Caco-2 (cell line): ENCODE measurements at regions not wholly inside any gene's neighbourhood (a gene's known extent, or its start where the extent isn't known, plus 50 kb on each side); places are given as distances from the start of the nearest gene placed in this dataset.

Experiments
- BruUV-seq: library from RNA; stranded (reverse); fragments of 400-500 nt; replicated peaks from 2 replicates; lab custom pipeline; 2021; lab: Mats Ljungman, UMichigan
- CTCF ChIA-PET: fragments of 300-600 bp; sonication (Branson Sonifier 250); formaldehyde crosslinking; loops from one replicate; lab custom pipeline; 2022; ENCODE audit warnings: antibody characterized with exemption; lab: Charles Lee
- POLR2A ChIA-PET: fragments of 300-600 bp; sonication (Branson Sonifier 250); formaldehyde crosslinking; loops from one replicate; lab custom pipeline; 2022; ENCODE audit warnings: antibody characterized with exemption; lab: Charles Lee
- DNase-seq, 2 experiments: peaks; one replicate each; pipeline versions ENCODE4 v3.0.0 to v3.0.0-alpha.2; 2020 to 2022
- H3K27me3 ChIP-seq: replicated peaks from 2 replicates; pipeline ENCODE4 v1.6.0; 2011; ENCODE audit warnings: low read length; ENCODE audit not compliant: control insufficient read depth, insufficient read depth
- H3K36me3 ChIP-seq: 2 replicates; pipeline ENCODE4 v1.5.1; 2011; ENCODE audit warnings: low read length; ENCODE audit not compliant: control insufficient read depth, insufficient read depth
- H3K4me1 ChIP-seq: fragments of 250-450 bp; sonication (Bioruptor Pico); 2 replicates; pipeline ENCODE4 v1.5.1; 2020; ENCODE audit warnings: mild to moderate bottlenecking
- H3K4me3 ChIP-seq: 2 replicates; pipeline ENCODE4 v1.5.1; 2011; ENCODE audit warnings: low read depth, mild to moderate bottlenecking, control low read depth, low read length
- H3K9me3 ChIP-seq: fragments of 250-450 bp; sonication (Bioruptor Pico); 2 replicates; pipeline ENCODE4 v1.5.1; 2020; ENCODE audit warnings: mild to moderate bottlenecking, moderate library complexity
- H3K27ac Mint-ChIP-seq: one replicate; pipeline ENCODE4 v1.8.0; 2022; ENCODE audit warnings: mixed read lengths; ENCODE audit not compliant: unreplicated experiment
- H3K27me3 Mint-ChIP-seq: one replicate; pipeline ENCODE4 v1.8.0; 2022; ENCODE audit warnings: mixed read lengths; ENCODE audit not compliant: insufficient read depth, unreplicated experiment
- H3K36me3 Mint-ChIP-seq: one replicate; pipeline ENCODE4 v1.8.0; 2022; ENCODE audit warnings: mild to moderate bottlenecking, mixed read lengths; ENCODE audit not compliant: insufficient read depth, unreplicated experiment
- H3K4me1 Mint-ChIP-seq: one replicate; pipeline ENCODE4 v1.8.0; 2022; ENCODE audit warnings: low read depth, mixed read lengths; ENCODE audit not compliant: unreplicated experiment
- H3K4me3 Mint-ChIP-seq: one replicate; pipeline ENCODE4 v1.8.0; 2022; ENCODE audit warnings: mild to moderate bottlenecking, moderate library complexity, mixed read lengths; ENCODE audit not compliant: unreplicated experiment
- H3K9me3 Mint-ChIP-seq: one replicate; pipeline ENCODE4 v1.8.0; 2022; ENCODE audit warnings: mixed read lengths; ENCODE audit not compliant: unreplicated experiment
- intact Hi-C: fragments of 100-400 bp; cut with micrococcal nuclease; formaldehyde crosslinking; loops from one replicate; pipeline ENCODE4 v1.10.0; 2022; ENCODE audit not compliant: unreplicated experiment
- TF ChIP-seq, protein P1 (sequence below), 2 experiments: fragments of 200-600 bp in 1 of 2; IDR thresholded peaks; 1 replicate in 1 of 2; 2 replicates in 1 of 2; pipeline versions ENCODE4 v1.5.1 to v1.8.0; 2011 to 2022; ENCODE audit warnings: antibody characterized with exemption in 1 of 2, control low read depth in 1 of 2, inconsistent platforms in 1 of 2, low read depth in 1 of 2, low read length in 1 of 2, mild to moderate bottlenecking in 1 of 2, moderate library complexity in 1 of 2; ENCODE audit not compliant: insufficient read depth in 1 of 2, severe bottlenecking in 1 of 2, unreplicated experiment in 1 of 2

DNA sequence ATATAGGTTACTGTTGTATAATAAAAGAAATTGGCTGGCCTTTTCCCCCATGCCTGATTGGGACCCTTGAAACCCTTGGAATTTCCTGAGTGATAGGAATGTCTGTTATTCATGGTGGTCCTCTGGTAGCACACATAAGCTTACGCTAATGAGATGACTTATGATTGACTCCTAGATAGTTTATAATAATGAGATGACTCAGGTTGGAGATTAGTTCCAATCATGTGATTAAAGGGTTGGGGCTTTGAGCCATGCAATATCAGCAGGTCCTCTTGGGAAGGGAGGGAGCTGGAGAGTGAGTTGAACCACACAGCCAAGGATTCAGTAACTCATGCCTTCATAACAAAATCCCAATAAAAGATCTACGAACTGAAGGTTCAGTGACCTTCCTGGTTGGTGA lies 407.6 kb upstream of the MANEA start:
- Mint-ChIP-seq H3K4me3 (no peak overlapping the region), H3K27ac (no peak overlapping the region), H3K27me3 (no peaks in the 10 kb centered on the region), H3K36me3 (no peaks in the 10 kb centered on the region), H3K9me3 (no peaks in the 10 kb centered on the region), H3K4me1 (no peaks in the 10 kb centered on the region)
- Histone ChIP-seq H3K27me3 (no peaks in the 10 kb centered on the region), H3K9me3 (no peaks in the 10 kb centered on the region), H3K4me1 (no peaks in the 10 kb centered on the region), H3K36me3 (no peaks in the 10 kb centered on the region), H3K4me3 (no peak overlapping the region)
- intact Hi-C loops, result no loop called here
- DNase-seq, result no peak
- ChIA-PET CTCF (no interaction called here), POLR2A (no interaction called here)
- TF ChIP-seq, protein P1, sequence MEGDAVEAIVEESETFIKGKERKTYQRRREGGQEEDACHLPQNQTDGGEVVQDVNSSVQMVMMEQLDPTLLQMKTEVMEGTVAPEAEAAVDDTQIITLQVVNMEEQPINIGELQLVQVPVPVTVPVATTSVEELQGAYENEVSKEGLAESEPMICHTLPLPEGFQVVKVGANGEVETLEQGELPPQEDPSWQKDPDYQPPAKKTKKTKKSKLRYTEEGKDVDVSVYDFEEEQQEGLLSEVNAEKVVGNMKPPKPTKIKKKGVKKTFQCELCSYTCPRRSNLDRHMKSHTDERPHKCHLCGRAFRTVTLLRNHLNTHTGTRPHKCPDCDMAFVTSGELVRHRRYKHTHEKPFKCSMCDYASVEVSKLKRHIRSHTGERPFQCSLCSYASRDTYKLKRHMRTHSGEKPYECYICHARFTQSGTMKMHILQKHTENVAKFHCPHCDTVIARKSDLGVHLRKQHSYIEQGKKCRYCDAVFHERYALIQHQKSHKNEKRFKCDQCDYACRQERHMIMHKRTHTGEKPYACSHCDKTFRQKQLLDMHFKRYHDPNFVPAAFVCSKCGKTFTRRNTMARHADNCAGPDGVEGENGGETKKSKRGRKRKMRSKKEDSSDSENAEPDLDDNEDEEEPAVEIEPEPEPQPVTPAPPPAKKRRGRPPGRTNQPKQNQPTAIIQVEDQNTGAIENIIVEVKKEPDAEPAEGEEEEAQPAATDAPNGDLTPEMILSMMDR (IDR thresholded peaks at IDR 0.05; ENCODE audit: insufficient read depth in 1 of 2, low read depth in 1 of 2, low read length in 1 of 2, severe bottlenecking in 1 of 2, unreplicated experiment in 1 of 2), result no peak
- BruUV-seq, result no TSS peak

DNA sequence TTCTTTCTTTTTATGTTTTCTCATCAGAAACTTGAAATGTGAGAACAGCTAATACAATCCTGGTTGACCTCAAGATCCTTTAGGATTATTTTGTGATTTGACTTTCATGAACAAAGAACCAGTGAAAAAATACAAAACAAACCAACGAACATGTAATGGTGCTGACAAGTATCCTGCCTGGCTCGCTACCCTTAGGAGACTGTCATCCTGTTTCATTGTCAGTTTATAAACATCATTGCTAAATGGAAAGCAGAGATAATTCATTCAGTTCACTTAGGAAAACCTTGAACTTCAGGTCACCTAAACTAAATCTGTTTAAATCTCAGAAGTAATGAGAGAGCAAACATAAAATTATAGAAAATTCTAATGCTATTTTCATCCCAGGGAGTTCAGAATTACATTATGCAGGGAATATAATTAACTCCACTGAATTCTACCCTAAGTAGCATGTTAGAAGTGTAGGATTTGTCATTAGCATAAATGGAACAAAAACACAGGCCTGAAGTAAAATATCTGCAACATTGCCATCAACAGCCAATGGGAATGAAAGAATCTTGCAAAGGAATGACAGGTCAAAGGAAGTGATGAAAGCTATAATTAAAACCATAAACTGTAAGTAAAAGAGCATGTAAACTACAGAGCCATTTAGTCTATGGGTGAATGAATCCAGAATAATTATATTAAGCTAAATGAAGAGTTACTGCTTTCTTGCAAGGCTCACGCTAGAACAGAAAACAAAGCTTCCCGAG lies 401.2 kb upstream of the MANEA start:
- POLR2A ChIA-PET, result no interaction called here
- Mint-ChIP-seq H3K4me1 (no peaks in the 10 kb centered on the region), H3K27me3 (no peaks in the 10 kb centered on the region), H3K27ac (no peak overlapping the region), H3K4me3 (no peak overlapping the region), H3K9me3 (no peaks in the 10 kb centered on the region), H3K36me3 (no peaks in the 10 kb centered on the region)
- TF ChIP-seq, protein P1 (IDR thresholded peaks at IDR 0.05; ENCODE audit: insufficient read depth in 1 of 2, low read depth in 1 of 2, low read length in 1 of 2, severe bottlenecking in 1 of 2, unreplicated experiment in 1 of 2), result no peak
- Histone ChIP-seq H3K4me1 (no peaks in the 10 kb centered on the region), H3K27me3 (no peaks in the 10 kb centered on the region), H3K9me3 (no peaks in the 10 kb centered on the region), H3K4me3 (no peak overlapping the region), H3K36me3 (no peaks in the 10 kb centered on the region)
- intact Hi-C loops, result no loop called here
- no peak for DNase-seq
- CTCF ChIA-PET, result no interaction called here
- no TSS peak for BruUV-seq

DNA sequence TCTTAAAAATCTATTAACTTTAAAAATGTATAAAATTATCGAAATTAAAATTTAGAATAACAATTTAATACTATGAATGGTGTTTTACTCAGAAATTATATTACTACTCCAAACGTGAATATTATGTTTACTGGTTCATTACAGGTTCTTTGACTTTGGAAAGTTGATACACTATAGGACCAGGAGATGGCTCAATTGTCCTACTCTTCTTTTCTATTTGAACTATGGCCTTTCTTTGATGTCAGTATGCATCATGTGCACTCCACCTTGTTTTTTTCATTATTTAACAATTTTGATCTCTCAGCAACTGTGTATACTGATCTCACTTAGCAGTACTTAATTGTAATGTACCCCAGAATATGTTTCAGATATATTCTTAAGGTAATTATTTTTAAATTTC lies 391.5 kb upstream of the MANEA start:
- Mint-ChIP-seq H3K27me3 (peaks cover 2% of the 10 kb centered on the region), H3K27ac (no peak overlapping the region), H3K4me1 (no peaks in the 10 kb centered on the region), H3K36me3 (no peaks in the 10 kb centered on the region), H3K9me3 (no peaks in the 10 kb centered on the region), H3K4me3 (no peak overlapping the region)
- H3K27me3 ChIP-seq, result no peaks in the 10 kb centered on the region
- no peaks in the 10 kb centered on the region for H3K4me1 ChIP-seq
- H3K9me3 ChIP-seq, result no peaks in the 10 kb centered on the region
- no peak overlapping the region for H3K4me3 ChIP-seq
- no TSS peak for BruUV-seq
- ChIA-PET POLR2A (no interaction called here), CTCF (no interaction called here)
- no peak for DNase-seq
- intact Hi-C loops, result loop anchor here (5.0 kb wide), 1 partner anchor 166 kb away; no protein-coding TSS in a partner anchor
- TF ChIP-seq, protein P1 (IDR thresholded peaks at IDR 0.05; ENCODE audit: insufficient read depth in 1 of 2, low read depth in 1 of 2, low read length in 1 of 2, severe bottlenecking in 1 of 2, unreplicated experiment in 1 of 2), result no peak
- H3K36me3 ChIP-seq, result no peaks in the 10 kb centered on the region
